Left renal pelvis (tissue), 4 donors: ENCODE measurements at regions not wholly inside any gene's neighbourhood (a gene's known extent, or its start where the extent isn't known, plus 50 kb on each side); places are given as distances from the start of the nearest gene placed in this dataset.
A peak's percentile ranks its signal among the peaks of the same experiment; 100 is the strongest.

Experiments
- DNase-seq, 4 donors: peaks; one replicate each; pipeline ENCODE4 v3.0.0-alpha.2; 2013; ENCODE audit warnings: low read depth in 4 of 4, low spot score in 3 of 4

DNA sequence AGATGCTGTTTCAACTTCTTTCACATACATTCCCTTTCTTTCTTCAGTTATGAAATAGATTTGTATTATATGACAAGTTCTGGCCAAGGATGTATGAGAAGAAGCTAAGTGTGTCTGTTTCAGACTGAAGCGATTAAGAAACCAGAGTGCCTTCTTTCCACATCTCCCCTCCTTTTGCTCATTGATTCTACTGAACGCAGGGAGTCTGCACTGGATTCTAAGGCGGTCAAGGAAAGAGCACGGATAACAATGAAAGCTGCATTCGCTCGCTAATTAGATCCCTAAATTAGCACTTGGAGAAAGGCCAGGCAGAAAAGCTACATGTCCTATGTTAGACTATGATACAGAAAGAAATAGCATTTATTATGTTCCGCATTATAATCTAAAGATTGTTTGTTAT lies 267.7 kb downstream of the HAO1 start:
- no peak for DNase-seq

DNA sequence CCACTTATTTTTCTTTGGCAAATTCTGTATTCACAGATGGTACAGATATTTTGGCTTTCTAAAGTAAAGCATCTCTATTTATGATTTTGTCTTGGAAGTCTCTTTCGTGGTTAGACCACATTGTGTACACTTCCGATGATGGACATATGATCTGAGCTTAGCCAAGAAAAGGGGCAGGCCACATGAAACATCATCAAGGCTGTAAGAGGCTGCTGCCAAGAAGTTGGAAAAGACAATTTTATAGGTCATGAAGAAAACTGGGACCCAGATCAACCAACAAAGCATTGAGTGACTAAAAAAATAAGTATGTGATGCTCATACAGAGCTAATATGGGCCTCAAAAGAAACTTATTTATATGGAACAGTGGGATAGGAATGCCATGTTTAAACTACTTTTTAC lies 266.4 kb downstream of the HAO1 start:
- no peak for DNase-seq

DNA sequence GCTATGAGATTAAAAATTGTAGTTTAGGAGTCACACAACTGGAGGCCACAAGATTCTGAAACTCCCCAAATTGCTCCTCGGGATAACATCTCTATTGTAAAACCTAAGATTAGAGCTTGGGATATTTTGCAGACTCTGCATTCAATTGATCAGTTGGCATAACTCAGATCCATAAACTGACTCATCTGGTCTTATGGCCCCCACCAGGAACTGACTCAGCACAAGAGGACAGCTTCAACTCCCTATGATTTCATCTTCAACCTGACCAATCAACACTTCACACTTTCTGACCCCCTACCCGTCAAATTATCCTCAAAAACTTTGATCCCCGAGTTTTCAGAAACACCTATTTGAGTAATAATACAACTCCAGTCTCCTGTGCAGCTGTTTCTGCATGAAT lies 257.3 kb downstream of the HAO1 start:
- DNase-seq = no peak

DNA sequence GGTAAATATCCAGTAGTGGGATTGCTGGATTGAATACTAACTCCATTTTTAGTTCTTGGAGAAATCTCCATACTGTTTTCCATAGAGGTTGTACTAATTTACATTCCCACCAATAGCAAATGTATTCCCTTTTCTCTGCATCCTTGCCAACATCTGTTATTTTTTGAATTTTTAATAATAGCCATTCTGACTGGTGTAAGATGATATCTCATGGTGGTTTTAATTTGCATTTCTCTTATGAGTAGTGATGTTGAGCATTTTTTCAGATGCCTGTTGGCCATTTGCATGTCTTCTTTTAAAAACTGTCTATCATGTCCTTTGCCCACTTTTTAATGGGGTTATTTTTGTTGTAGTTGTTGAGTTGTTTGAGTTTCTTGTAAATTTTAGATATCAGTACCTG lies 253.2 kb downstream of the HAO1 start:
- DNase-seq = no peak

DNA sequence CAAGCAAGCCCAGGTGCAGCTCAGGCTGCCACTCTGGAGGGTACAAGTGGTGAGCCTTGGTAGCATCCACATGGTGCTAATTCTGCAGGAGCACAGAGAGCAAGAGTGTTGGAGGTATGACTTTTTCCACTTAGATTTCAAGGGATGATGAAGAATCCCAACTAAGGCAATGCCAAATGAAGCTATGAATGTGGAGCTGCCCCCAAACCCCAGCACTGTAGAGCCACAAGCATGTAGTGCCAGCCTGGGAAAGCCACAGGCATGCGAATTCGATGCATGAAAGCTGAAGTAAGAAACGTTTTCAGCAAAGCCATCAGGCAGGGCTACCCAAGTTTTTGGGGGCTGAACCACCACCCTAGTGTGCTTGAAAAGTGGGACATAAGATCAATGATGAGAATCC lies 251.1 kb downstream of the HAO1 start:
- DNase-seq = no peak

DNA sequence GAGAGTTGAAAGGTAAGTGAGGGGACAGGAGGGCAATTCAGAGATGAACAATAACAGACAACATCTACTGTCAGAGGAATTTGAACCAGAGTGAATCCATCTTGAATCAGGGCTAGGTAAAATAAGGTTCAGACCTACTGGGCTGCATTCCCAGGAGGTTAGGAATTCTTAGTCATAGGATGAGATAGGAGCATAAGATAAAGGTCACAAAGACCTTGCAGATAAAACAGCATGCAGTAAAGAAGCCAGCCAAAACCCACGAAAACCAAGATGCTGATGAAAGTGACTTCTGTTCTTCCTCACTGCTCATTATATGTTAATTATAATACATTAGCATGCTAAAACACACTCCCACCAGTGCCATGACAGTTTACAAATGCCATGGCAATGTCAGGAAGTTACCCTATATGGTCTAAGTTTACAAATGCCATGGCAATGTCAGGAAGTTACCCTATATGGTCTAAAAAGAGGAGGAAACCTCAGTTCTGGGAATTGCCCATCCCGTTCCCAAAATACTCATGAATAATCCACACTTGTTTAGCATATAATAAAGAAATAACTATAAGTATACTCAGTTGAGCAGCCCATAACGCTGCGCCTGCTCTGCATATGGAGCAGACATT lies 248.5 kb downstream of the HAO1 start:
- no peak for DNase-seq

DNA sequence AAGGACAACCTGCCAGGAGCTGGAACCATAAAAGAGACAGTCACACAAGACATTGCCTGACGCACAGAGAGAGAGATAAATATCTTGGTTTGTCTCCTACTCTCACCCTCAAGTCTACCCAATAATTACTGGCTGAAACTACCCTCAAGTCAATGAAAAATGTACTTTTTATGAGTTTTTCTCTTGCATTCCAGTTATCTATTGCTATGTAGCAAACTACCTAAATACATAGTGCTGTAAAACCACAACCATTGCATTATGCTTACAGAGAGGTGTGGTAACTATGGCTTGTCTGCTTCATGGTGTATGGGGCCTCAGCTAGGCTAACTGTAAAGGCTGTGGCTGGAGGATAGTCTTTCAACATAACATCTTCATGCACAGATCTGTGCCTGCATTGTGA lies 247.8 kb downstream of the HAO1 start:
- no peak for DNase-seq

DNA sequence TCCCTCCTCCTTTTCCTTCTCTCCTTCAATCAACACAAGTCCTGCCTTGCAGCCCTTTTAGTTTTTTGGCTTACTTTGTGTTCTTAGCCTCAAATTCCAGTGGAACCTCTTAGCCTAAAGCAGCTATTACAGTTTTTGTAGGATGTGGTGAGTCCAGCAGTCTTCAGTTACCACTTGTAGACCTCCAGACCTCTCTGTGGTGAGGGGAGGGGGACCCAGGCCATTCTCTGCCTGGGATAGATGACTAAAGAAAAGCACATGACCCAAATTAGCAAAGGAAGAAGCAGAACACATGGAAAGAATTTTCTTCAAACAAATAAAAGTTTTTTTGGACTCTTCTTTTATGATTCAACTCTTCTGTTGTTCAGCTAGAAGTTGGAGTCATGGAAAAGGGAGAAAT lies 246.5 kb downstream of the HAO1 start:
- no peak for DNase-seq

DNA sequence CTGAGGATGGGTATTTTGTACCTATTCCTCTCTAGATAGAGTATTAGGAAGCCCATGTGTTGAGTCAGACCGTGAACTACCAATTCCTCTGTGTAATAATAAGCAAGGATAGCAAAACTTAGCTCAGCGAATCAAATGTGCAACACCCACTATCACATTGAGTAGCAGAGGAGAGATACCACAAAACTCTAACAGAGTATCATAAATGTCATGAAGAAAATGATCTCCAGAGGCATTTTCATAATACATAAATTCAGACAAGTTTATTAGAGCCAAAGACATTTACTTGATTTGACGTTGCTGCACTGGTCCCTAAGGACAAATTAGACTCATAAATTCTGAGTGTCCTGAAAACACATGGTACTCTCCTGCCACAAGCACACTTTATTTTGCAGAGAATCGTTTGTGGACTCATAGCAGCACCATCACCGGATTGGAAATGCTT lies 245.2 kb downstream of the HAO1 start:
- no peak for DNase-seq

DNA sequence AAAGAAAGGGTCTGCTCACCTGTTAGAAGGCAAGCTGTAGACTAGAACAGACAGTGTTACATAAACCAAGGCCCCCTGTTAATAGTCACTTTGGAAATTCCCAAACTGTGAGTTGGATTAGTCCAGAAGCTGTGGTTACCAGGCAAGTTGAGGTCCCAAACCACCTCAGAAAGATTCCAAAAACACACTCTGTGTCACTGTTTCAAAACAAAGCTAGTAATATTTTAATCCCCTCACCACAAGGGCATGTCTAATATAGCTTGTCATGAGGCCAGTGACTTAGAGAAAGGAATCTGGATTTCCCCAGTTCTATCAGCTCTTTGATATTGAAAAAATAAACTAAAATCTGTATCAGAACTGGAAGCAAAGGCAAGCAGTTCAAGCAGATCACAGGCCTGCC lies 244.6 kb downstream of the HAO1 start:
- no peak for DNase-seq

DNA sequence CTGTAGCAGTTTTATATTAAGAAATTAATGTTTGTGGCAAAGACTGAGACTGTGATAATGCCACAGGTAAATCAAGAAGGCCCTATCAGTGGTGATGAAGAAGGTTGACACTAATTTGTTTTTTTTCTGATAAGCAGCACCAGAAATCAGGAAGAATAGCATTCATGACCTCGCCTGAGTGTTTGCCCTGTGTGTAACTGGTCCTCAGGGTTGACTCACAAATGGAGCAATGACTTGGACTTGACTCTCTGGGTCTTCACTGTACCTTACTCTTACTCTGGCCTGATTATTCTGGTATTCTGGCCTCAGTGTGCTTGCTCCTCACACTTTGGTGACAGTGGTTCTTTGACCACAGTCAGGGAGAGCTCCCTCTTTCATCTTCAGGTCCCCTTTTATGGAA lies 243.9 kb downstream of the HAO1 start:
- no peak for DNase-seq

DNA sequence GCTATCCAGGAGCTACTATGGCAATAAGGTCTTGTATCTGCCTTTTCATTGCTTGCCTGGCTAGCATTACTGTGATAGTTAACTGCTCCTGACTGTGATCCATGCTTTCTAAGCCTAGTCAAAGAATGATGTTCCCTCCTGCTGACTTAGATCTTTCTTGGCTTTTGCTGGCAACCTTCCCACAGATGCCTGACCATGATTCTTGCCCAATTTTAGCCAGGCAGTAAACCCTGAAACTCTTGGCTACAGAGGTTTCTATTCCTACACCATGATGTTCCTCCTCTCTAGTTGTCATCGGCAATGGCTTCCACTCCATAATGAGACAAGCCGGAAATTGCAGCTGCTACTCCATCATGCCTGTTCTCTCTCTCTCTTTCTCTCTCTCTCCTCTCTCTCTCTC lies 238.1 kb downstream of the HAO1 start:
- no peak for DNase-seq

DNA sequence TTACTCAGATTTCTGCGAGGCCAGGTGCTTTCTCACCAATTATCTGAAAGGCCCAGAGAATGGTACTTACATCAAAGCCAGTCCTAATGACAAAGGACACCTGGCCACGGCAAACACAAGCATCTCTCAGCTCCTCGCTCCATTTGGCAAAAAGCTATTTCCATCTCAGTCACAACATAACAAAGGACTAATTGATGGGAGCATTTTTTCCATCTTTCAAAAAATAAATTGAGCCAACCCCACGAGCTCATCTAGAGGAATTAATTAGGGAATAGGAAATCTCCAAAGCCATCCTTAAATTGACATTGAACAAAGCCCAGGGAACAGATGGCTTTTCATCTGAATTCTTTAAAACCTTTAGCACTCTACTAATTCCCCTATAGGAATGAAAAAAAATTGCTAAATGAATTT lies 236.7 kb downstream of the HAO1 start:
- no peak for DNase-seq

DNA sequence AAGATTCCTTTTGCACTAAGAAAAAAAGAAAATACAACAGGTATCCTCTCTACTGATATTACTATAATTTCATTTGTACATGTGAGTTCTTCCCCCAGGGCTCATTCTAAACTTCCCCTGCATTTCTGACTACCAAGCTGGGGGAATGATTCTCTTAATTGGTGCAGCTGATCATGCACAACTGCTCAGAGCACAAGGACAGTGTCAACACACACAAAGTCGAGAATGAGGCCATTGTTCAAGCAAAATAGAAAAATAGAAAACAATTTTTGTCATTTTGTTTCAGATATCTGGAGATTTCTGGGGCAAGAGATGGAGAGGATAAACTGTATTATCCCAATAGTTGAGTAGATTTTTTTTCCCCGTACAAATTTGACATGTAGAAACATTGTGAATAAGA lies 236.3 kb downstream of the HAO1 start:
- no peak for DNase-seq

DNA sequence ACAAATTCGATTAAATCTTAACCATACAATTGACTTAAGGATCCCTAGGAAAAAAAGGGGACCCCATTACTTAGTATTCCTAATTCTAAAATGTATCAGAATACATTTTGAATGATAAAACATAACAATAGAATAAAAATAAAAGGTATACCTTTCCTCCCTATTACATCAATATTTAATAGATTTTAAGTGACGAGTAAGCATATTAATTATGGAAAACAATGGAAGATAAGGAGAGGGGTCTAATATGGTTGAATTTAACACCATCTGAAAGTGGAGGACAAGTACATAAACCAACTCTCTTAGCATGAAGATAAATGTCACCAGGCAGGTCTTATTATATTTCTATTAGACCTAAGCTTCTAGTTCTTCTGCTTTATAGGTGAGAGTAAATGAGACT lies 232.1 kb downstream of the HAO1 start:
- no peak for DNase-seq

DNA sequence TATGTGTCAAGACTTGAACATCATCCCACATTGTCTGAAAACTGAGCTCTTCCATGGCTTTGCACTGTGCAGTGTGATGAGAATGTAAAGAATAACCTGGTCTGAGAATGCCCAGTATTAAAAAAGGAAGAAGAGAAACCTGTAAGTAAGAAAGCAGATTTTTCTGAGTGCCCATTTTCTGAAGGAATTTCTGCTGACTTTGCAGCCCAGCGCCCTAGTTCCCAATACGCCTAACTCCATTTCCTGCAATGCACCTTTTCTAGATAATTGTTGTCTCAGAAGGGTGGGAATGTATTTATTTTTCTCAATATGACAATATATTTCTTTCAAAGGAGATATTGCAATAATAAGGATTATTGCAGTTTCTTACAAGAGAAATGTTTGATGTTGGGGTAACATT lies 231.5 kb downstream of the HAO1 start:
- no peak for DNase-seq

DNA sequence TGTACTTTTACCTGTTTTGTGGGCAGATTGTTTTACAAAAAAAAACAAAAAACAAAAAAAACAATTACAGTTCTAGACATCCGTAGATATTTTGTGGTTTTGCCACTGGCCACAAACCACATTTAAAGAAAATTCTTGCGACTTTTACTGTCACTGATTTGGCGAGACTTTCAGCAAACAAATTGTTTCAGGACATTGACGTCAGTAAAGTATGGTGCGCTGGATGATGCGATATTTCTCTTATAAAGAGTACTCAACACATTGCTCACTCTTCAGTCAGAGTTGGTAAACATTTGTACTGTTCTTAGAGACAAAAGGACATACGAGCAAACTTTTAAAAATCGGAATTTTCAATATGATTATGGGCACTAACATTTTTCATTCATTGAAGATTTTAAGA lies 229.8 kb downstream of the HAO1 start:
- DNase-seq = no peak

DNA sequence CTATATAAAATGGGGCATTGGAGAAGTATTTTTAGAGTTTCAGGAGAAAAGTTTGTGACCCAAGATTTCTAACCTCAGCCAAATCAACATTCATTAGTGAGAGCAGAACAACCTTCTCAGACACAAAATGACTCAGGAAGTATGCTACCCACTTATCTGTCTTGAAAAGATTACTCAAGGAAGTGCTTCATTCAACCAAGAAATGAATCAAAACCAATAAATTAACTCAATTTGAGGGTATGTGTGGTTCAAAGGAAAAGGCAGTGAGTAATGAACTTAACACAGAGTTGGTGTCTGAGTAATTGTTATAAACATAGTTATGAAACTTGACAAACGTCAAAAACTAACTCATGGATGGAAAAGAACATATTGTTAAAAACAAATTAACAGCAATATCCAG lies 227.6 kb downstream of the HAO1 start:
- DNase-seq = no peak

DNA sequence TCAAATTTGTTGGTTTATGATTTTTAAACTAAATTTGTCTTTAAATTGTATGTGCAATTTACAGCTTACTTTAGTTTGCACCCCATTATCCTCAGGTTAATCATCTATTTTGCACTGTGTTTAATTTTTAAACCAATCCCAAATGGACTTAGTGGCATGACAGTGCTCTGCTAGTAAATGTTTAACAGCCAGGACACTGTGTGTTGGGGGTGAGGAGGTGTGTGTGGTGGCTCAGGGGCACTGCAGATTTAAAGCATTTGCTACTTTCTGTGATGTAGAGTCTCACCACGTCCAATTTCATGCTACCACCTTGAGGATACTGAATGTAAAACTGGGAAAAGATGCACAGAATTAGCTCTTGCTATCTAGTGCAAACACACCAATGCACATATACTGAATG lies 225.7 kb downstream of the HAO1 start:
- peak; percentile 19 to 40 (median 28) for DNase-seq

DNA sequence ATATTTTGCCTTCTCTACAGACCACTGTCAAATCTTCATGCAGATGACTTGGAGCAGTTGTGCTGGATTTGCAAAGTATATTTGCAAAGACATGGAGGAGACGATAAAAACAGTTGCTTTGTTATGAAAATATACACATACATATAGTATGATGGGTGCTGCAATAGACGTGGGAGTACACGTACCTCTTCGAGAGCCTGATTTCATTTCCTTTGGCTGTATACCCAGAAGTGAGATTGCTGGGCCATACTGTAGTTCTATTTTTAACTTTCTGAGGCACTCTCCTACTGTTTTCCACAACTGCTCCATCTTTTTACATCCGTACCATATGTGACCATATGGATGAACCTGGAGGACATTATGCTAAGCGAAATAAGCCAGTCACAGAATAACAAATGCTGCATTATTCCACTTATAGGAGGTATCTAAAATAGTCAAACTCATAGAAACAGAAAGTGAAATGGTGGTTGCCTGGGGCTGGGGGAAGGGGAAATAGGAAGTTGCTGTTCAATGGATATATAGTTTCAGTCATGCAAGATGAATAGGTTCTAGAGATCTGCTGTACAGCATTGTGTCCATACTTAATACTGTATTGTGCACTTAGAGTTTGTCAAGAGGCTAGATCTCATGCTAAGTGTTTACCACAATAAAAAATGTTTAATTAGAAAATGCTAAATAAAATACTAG lies 223.8 kb downstream of the HAO1 start:
- no peak for DNase-seq

DNA sequence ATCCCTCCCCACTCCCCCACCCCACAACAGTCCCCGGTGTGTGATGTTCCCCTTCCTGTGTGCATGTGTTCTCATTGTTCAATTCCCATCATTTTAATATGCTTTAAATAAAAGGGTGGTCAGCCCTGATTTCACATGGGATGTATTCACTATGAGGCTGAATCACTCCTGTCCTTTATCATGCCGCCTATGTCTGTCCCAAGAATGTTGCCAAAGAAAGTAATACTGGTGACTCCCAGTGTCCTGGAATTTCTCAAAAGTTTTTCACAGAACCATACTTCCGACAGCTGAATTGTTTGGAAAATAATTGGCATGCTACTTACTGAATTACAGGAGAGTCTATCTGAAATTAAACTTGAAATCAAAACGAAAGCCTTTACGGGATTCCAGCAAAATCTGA lies 217.7 kb downstream of the HAO1 start:
- DNase-seq = no peak

DNA sequence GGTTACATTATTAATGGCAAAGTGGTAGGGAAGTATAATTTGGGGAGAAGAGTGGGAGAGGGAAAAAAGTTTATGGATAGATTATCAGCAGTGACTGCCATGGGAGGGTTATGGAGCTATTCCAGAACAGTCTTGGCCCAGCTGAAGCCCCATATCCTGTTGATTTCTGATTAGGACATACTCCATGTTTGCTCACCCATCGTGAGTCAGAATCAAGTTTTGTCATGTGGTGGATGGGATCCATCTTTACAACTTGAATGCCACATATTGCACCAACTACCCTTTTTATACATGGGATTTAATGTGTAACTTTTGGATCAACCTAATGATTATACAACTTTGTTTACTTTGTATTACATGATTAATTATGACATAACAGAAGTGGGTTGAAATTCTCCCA lies 217.0 kb downstream of the HAO1 start:
- DNase-seq = no peak

DNA sequence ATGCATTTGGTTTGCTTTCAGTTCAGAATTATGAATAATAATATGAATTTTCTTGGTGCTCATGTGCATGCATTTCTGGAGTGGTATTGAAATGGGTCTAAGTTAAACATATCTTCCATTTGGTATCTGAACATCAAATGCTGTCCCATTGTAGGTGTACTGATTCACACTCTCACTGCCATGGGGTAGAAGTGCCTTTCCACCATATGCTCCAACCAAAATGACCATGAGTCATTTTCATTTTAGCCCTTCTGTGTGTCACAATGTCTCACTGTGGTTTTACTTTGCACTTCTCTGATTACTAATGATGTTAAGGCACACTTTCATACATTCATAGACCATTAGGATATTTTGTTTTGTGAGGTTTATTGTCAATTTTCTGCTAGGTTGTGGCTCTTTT lies 211.9 kb downstream of the HAO1 start:
- DNase-seq = no peak
